ENCODE measurements at regions not wholly inside any gene's neighbourhood (a gene's known extent, or its start where the extent isn't known, plus 50 kb on each side); places are given as distances from the start of the nearest gene placed in this dataset.

DNA sequence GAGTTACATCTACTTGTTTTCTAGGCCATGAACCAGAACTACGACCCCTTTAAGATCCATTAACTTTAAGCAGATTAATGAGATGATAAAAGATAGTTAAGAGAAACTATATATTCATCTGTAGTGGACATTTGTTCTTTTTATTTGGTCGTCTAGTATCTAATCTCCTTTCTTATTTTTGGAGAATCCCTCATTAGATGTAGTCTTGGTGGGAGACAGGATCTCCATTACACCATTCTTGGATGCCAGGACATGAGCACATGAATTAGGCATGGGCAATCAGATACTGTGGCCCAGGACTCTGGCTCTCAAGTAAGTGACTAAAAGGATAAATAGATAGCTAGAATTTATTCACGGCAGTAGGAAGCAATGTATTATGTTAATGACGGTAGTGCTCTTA is 245.0 kb downstream of the ATP23 start:
- DNase-seq (ENCODE audit: extremely low read depth in 1 of 2, low read depth in 1 of 2): no peak

DNA sequence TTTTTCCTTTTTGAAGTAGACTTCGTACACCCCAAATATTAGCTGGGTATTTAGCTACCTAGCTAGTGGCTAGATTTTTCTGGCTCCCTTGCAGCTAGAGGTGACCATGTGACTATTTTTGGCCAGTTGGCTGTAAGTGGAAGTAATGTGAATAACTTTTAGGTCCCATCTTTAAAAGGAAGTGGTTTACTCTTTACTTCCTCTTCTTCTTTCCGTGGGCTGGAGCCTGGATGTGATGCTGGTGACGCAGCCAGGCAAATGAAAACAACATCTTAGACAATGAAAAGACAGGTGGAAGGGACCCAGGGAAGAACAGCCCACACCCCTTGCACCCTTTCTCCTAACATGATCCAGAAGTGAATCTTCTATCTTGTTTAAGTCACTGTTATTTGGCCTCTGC is 245.5 kb downstream of the ATP23 start:
- DNase-seq (ENCODE audit: extremely low read depth in 1 of 2, low read depth in 1 of 2): no peak

DNA sequence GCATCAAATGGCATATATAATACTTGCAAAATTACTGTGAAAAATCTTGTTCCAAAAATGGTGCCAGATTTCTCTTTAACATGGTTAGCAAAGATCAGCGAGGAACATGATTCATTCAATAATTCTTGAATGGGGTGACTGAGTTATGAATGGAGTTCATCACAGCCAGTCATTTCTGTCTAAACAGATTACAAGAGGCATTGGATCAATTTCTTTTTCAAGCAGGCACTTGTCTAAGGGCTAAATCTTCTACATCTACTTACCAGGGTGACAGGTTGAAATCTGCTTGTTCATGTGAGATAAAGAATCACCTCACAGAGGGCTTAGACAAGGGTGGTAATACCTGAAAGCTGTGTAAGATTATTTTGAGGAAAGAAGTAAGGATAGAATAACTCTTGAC is 247.7 kb downstream of the ATP23 start:
- DNase-seq (ENCODE audit: extremely low read depth in 1 of 2, low read depth in 1 of 2): no peak

DNA sequence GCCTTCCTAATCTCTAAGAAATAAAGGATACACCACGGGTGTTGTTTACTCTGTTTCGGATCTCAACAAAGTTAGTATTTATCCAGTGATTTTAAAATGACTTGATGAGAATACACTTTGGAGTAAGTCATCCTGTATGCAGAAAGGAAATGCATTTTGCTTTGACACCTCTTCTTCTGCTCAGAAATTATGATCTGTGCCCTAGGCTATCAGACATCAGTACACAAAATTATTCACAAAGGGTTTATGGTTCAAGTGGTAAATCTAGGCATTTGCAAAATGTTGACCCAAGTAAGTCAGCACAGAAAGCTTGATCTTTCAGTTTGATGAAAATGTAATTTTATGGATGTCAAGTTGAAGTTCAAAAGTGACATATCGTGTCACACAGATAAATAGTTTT is 248.5 kb downstream of the ATP23 start:
- DNase-seq (ENCODE audit: extremely low read depth in 1 of 2, low read depth in 1 of 2): no peak

DNA sequence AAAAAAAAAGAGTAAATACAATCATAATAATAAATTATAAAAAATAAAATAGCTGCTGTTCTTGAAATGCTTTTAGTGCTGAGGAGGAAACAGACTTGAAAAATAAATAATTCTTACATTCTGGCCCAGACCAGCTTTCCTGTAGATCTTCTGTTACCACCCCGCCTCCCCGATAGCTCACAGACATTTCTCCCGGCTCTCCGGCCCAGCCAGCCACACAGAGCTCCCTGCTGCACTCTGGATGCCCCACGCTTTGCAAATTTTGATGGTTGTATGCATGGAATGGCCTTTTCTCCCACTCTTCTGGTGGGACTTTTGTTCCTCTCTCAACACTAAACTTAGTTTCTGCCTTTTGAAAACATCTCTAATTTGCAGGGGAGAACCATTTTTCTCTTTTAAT is 249.3 kb downstream of the ATP23 start:
- no peak for DNase-seq (ENCODE audit: extremely low read depth in 1 of 2, low read depth in 1 of 2)

DNA sequence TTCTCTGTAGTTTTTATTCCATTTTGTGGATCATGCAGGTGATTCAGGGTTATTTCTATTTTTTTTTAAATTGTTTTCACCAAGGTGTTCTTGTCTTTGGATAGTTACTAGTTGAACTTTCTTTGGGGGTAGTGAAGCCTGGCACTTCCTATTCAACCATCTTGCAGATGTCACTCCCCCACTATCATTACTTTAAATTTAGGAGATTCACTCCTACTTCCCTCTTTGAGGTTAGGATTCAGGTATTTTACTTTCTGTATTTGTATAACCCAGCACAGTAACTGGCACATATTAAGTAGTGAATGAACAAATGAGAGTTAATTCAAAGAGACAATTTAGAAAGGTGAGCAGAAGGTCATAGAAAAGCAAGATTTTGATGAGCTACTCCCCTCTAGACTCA is 255.6 kb downstream of the ATP23 start:
- no peak for DNase-seq (ENCODE audit: extremely low read depth in 1 of 2, low read depth in 1 of 2)

DNA sequence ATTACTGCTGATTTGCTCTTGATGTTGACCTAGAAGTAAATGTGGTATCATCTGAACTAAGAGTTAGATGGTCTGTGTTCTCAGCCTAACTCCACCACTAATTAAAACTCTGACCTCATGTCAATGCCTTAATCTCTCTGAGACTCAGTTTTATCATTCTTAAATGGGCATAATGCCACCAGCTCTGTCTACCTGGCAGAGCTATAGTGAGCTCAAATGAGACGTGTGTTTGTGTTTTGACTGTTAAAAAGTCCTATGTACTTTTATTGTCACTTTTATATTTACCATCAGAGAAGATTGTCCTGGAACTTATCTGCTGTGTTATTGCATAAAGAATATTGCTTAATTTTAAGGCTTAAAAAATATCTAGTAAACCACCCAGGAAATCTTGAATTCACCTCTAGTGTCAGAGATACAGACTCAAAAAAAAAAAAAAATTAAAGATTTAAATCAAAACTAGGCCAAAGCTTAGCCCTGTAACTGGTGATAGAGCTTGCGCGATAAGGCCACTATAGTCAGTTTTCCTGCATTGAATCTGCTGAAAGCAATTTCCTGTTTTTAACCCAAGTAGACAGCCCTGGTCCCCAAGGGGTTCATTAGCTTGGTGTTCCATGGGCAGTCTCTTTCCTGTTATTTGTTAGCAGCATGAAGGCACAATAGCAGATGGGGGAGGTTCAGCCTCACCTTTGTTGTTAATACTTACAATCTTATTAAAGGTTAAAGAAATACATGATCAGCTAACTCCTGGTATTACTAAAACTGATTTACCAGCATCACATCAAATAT is 261.8 kb downstream of the ATP23 start:
- DNase-seq (ENCODE audit: extremely low read depth in 1 of 2, low read depth in 1 of 2): no peak

DNA sequence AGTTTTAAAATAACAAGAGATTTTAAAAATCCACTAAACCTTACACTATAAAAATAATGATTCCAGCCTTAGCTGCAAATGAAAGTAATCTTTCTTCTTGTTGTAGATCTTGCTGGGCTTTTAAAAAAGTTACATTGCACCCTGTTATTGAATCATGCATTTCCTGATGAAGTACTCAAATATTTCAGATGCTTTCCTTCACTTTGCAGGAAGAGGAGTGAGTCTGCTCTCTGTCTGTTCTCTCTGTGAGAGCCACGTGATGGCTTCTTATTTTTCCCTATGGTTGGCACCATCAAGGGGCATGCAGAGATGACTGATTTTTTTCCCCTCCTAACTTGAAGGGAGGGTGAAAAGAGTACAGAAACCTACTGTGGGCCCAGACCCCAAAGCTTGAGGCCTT is 262.7 kb downstream of the ATP23 start:
- no peak for DNase-seq (ENCODE audit: extremely low read depth in 1 of 2, low read depth in 1 of 2)

DNA sequence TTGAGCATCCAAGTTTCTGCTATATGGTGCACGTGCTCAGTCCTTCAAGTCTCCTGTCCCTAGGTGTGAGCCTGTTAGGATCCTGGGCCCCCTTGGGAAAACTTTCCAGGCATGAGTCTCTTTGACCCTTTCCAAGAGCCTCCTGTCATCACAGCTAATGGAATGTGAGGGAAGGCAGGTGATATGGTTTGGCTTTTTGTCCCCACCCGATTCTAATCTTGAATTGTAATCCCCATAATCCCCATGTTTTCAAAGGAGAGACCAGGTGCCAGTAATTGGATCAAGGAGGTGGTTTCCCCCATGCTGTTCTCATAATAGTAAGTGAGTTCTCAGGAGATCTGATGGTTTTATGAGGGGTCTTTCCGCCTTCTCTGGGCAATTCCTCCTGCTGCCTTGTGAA is 265.5 kb downstream of the ATP23 start:
- no peak for DNase-seq (ENCODE audit: extremely low read depth in 1 of 2, low read depth in 1 of 2)

DNA sequence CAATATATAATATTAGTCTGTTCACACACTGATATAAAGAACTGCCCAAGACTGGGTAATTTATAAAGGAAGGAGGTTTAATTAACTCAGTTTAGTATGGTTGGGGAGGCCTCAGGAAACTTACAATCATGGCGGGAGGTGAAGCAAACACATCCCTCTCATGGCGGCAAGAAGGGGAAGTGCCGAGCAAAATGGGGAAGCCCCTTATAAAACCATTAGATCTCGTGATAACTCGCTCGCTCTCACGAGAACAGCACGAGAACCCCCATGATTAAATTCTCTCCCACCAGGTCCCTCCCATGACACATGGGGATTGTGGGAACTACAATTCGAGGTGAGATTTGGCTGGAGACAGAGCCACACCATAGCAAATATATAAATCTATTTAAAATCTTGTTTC is 269.8 kb downstream of the ATP23 start:
- DNase-seq (ENCODE audit: extremely low read depth in 1 of 2, low read depth in 1 of 2): no peak

DNA sequence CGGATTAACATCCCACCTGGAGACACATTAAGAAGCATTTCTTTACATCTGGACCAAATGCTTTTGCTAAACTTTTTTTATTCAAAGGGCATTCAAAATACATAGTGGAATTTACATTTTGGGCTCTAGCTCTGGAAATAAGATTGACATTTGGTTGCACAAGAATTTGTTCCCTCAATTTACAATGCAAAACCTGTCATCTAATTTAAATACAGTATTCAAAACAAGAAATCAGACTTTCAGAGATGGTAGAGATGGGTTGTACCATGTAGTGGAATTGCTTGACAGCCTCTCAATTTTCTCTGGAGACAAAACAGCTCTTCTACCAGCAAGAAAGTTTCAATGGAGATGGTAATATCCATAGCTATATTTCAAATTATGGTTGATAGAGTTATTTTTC is 275.8 kb downstream of the ATP23 start:
- DNase-seq (ENCODE audit: extremely low read depth in 1 of 2, low read depth in 1 of 2): no peak

DNA sequence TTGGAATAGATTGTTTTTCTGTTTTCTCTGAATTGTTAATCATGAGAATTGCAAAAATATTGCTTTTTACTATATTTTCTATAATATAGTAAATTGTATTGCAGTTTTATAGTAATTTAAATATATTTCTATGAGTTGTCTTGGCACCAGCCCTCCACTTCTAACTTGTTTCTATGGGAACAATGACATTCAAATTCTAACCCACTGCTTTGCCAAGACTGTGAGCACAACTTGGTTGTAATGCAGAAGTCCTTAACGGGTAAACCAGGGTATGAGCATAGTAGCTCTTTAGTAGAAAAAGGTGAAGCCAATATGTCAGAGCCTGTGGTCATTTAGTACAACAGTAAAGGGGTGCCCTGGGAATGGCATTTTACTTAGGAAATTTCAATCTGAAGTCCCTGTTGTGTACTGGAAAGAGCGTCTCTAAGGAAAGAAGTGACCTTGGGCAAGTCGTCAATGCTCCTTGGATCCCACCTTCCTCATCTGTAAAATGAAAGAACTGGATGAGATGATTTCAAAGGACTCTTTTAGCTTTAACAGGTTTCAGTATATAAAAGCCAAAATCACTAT is 283.3 kb downstream of the ATP23 start:
- DNase-seq (ENCODE audit: extremely low read depth in 1 of 2, low read depth in 1 of 2): no peak

DNA sequence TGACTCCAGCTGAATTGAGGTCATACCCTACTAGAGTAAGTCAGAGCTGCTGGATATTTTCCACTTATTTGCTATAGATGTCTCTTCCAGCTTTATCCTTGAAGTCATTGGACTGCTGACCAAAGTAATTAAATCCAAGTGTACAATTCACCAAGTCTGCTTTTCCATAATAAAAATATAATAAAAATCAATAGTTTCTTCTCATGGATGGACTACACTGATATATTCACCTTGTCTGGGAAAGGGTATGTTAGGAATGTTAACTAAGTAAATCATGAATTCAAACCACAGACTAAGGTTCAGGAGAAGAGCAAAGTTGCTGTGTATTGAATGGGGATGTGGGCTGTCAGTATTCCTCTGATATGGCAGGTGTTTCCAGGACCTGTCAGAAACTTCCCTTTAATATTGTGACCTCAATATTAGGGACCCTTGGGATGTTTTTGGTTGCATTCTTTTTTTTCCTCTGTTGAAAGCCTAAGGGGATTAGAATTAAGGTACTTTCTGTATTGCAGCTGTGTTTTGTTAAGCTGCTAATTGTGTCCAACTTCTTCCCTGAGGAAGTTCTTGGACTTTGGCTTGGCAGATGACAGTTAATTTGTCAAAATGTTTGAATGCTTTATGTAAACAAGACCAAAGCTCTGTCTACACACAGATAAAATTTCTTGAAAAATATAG is 284.0 kb downstream of the ATP23 start:
- no peak for DNase-seq (ENCODE audit: extremely low read depth in 1 of 2, low read depth in 1 of 2)

DNA sequence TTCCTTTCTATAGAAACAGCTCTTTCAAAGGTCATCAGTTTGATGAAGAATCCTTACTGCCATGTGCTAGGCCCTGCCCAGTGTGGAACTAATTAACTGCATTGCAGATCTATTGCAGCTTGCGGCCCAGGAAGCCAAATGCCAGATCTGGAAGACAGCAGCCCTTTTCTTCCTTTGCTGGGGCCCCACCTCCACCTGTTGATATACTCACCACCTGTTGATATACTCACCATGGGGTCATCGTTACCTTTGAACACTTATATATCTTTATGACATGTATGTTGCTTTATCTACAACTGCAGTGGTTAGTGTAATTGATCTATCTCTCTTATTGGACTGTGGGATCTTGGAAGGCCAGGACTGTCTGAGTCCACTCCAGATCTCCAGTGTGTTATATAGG is 292.5 kb downstream of the ATP23 start:
- DNase-seq (ENCODE audit: extremely low read depth in 1 of 2, low read depth in 1 of 2): no peak

DNA sequence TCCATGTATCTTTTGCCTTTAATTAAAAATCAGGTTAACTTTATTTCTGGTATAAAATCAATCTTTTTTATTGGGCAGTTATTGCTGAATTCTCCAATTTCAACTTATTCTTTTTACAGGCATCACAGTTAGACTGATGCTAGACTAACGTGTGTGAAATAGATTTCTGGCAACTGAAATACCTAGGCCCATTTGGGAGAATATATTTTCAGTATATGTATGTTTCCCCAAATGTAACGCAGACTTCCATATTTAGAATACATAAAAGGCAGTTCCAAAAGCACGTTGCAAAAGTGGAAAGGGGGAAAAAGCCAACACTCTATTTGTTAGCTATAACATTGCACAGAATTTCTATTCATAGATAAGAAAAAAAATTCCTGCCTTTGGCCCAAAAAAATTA is 297.0 kb downstream of the ATP23 start:
- no peak for DNase-seq (ENCODE audit: extremely low read depth in 1 of 2, low read depth in 1 of 2)

DNA sequence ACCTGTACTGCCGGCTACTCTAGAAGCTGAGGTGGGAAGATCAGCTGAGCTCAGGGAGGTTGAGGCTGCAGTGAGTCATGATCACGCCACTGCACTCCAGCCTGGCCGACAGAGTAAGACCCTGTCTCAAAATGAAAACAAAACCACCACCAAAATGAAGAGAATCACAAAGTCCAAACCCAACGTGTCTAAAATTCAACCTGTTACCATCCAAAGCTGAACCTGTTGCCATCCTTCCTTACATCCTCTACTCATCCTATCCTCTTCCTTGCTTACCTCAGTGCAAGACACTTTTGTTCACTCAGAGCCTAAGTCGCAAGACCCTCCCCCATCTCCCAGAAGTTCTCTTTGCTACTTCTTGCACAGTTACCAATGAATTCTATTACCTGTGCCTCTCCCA is 299.7 kb downstream of the ATP23 start:
- DNase-seq (ENCODE audit: extremely low read depth in 1 of 2, low read depth in 1 of 2): no peak

DNA sequence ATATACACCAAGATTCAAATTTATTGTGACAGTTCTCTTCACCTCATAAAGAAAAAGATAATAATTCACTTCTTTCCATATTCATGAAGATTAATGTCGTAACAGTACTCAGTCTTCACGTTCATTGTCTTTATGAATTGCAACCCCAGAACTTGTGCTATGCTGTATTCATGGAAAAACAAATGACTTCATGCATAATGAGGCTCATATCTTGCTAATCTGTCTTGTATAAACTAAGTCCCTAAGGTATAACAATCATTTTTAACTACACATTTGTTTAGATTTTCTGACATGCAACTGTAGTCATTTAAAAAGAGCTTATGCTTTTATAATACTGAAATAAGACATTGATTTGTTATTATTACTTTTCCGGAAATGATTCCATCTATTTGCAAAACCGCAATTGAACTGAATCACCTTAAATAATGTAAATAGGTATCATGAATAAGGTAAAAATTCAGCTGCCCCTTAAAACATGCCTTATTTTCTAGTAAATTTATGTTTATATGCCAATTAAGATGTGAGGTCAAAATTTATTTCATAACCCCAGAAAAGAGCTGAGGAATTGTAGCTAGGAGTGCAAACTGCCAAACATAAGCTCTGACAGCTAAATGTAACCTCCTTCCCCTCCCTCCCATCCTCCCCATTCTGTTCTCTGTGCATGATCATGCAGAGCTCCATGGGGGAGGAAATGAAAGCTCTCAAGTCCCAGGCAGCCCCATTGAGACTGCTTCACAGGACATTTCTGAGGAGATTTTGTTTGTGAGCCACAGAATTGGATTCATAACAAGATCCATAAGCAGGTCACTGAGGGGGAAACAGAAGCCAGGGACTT is 301.6 kb downstream of the ATP23 start:
- no peak for DNase-seq (ENCODE audit: extremely low read depth in 1 of 2, low read depth in 1 of 2)

DNA sequence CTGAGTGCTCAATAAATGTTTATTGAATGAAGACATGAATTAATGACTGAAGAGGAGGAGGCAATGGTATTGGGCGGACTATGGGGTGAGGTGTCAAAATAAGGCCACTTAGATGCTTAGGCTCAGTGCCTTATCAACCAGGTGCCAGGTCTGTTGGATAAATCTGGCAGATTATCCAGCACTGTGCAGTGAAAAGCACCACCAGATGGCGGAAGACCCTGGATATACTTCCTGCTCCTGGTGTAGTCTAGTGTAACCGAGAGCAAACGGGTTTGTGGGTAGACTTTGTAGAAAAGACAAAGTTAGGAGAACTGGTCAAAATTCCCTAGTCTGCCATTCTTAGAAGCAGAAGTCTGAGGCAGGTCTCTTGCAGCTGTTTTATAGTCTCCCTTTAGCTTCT is 306.3 kb downstream of the ATP23 start:
- DNase-seq (ENCODE audit: extremely low read depth in 1 of 2, low read depth in 1 of 2): no peak

DNA sequence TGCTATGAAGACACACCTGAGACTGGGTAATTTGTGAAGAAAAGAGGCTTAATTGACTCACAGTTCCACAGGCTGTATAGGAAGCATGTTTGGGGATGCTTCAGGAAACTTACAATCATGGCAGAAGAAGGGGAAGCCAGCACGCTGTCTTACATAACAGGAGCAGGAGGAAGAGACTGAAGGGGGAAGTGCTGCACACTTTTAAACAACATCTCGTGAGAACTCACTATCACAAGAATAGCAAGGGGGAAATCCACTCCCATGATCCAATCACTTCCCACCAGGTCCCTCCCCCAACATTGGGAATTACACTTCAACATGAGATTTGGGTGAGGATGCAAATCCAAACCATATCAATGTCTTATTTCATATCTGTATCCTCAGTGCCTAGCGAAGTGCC is 307.2 kb downstream of the ATP23 start:
- DNase-seq (ENCODE audit: extremely low read depth in 1 of 2, low read depth in 1 of 2): no peak

DNA sequence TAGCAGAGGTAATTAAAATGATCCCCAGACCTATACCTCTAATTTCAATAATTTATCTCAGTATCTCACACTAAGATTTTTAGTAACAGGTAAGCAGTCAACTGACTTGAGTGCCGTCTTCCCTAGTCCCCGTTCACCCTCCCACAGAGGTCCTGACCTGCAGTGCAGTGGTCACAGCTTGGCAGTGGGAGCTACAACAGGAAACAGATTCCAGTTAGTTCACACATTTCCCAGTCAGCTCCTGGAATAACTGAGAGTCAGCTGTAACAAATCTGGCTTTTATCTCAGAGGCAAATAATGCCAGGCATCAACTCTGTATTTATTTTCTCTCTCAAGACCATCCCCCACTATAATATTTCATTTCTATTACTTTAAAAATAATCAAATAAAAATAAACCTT is 308.2 kb downstream of the ATP23 start:
- no peak for DNase-seq (ENCODE audit: extremely low read depth in 1 of 2, low read depth in 1 of 2)

DNA sequence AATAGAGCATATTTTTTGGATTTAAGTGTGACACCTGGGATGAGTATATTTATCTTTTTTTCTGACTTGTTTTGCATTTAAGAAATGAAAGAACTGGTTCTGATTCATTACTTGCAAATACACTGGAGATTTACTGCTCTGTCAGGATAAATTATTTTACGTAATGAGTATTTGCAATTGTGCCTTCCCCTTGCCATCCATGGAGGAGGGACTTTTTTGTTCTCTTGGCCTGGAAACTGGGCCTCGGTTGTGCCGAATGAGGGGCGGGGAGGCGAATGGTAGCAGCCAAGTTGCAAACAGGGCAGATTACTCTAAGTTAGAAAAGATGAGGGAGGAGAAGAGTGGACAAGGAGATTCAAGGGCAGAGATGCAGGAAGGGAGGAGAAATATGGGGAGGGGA is 308.7 kb downstream of the ATP23 start:
- no peak for DNase-seq (ENCODE audit: extremely low read depth in 1 of 2, low read depth in 1 of 2)

DNA sequence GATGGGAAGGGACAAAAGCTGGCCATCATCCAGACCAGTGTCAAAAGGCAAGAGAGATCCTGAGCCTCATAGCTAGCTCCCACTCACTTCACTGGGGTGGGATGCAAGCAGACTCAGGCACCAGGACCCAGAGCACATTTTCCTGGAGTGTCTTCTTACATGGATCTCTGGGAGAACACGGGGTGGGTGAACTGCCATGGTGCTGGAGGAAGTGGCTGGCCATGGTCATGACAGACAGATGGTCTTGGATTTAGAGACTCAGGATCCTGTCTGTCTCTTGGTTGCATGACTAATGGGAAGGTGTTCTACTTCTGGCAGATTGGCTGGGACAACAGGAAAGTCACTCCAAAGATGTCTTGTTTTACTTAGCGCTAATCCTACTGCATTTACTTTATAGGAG is 311.5 kb downstream of the ATP23 start:
- DNase-seq (ENCODE audit: extremely low read depth in 1 of 2, low read depth in 1 of 2): no peak
